ENCODE measurements at regions not wholly inside any gene's neighbourhood (a gene's known extent, or its start where the extent isn't known, plus 50 kb on each side); places are given as distances from the start of the nearest gene placed in this dataset.

GRCh38 chr3:101979033-101979432, 129.7 kb downstream of the NFKBIZ start:
- 69 to 80% methylated on average over 3 of the region's 3 CpGs for WGBS, 2 donors
- Histone ChIP-seq H3K4me1 (no peaks in the 10 kb centered on the region), H3K4me3 (no peak overlapping the region), H3K9me3 (no peaks in the 10 kb centered on the region), H3K27ac (no peak overlapping the region), H3K36me3 (ENCODE audit: low read depth, missing control alignments) (no peaks in the 10 kb centered on the region), H3K27me3 (no peaks in the 10 kb centered on the region)
- no peak for DNase-seq
- TF ChIP-seq POLR2A (IDR thresholded peaks at IDR 0.05) (no peak), CTCF (IDR thresholded peaks at IDR 0.05) (no peak)
- intact Hi-C loops (cut with DNase I; ENCODE audit: low total_unique reads) = no loop called here

GRCh38 chr3:101984356-101984755, 135.0 kb downstream of the NFKBIZ start:
- Histone ChIP-seq H3K27ac (no peak overlapping the region), H3K27me3 (no peaks in the 10 kb centered on the region), H3K36me3 (ENCODE audit: low read depth, missing control alignments) (no peaks in the 10 kb centered on the region), H3K4me1 (no peaks in the 10 kb centered on the region), H3K4me3 (no peak overlapping the region), H3K9me3 (no peaks in the 10 kb centered on the region)
- DNase-seq = no peak
- 84 to 87% methylated on average over 4 of the region's 4 CpGs for WGBS, 2 donors
- no peak for TF ChIP-seq CTCF (IDR thresholded peaks at IDR 0.05)
- no peak for TF ChIP-seq POLR2A (IDR thresholded peaks at IDR 0.05)
- intact Hi-C loops (cut with DNase I; ENCODE audit: low total_unique reads) = no loop called here

GRCh38 chr3:101988596-101988995, 139.3 kb downstream of the NFKBIZ start:
- Histone ChIP-seq H3K27me3 (no peaks in the 10 kb centered on the region), H3K4me3 (no peak overlapping the region), H3K9me3 (no peaks in the 10 kb centered on the region), H3K4me1 (peaks cover 3% of the 10 kb centered on the region), H3K27ac (no peak overlapping the region), H3K36me3 (ENCODE audit: low read depth, missing control alignments) (no peaks in the 10 kb centered on the region)
- no peak for DNase-seq
- TF ChIP-seq CTCF (IDR thresholded peaks at IDR 0.05) (no peak), POLR2A (IDR thresholded peaks at IDR 0.05) (no peak)
- 88 to 97% methylated on average over 3 of the region's 3 CpGs for WGBS, 2 donors
- intact Hi-C loops (cut with DNase I; ENCODE audit: low total_unique reads) = no loop called here

- H3K4me3 ChIP-seq = no peak overlapping the region
- intact Hi-C loops (cut with DNase I; ENCODE audit: low total_unique reads) = no loop called here
- H3K36me3 ChIP-seq (ENCODE audit: low read depth, missing control alignments) = no peaks in the 10 kb centered on the region
- WGBS, 2 donors = 77 to 94% methylated on average over 5 of the region's 5 CpGs
- TF ChIP-seq POLR2A (IDR thresholded peaks at IDR 0.05) (no peak), CTCF (IDR thresholded peaks at IDR 0.05) (no peak)
- no peak overlapping the region for H3K27ac ChIP-seq
- peaks cover 3% of the 10 kb centered on the region for H3K4me1 ChIP-seq
- H3K9me3 ChIP-seq = no peaks in the 10 kb centered on the region
- no peaks in the 10 kb centered on the region for H3K27me3 ChIP-seq
- DNase-seq = no peak
These were observed 140.4 kb downstream of the NFKBIZ start for GRCh38 chr3:101989578-101990200.

GRCh38 chr3:101992863-101993262, 143.5 kb downstream of the NFKBIZ start:
- no peak for TF ChIP-seq CTCF (IDR thresholded peaks at IDR 0.05)
- no peak for TF ChIP-seq POLR2A (IDR thresholded peaks at IDR 0.05)
- Histone ChIP-seq H3K4me1 (peaks cover 3% of the 10 kb centered on the region), H3K4me3 (no peak overlapping the region), H3K27ac (no peak overlapping the region), H3K36me3 (ENCODE audit: low read depth, missing control alignments) (no peaks in the 10 kb centered on the region), H3K27me3 (no peaks in the 10 kb centered on the region), H3K9me3 (no peaks in the 10 kb centered on the region)
- intact Hi-C loops (cut with DNase I; ENCODE audit: low total_unique reads) = no loop called here
- DNase-seq = no peak
- WGBS, 2 donors = 53 to 57% methylated on average over 2 of the region's 2 CpGs
